ENCODE measurements at regions not wholly inside any gene's neighbourhood (a gene's known extent, or its start where the extent isn't known, plus 50 kb on each side); places are given as distances from the start of the nearest gene placed in this dataset.

DNA sequence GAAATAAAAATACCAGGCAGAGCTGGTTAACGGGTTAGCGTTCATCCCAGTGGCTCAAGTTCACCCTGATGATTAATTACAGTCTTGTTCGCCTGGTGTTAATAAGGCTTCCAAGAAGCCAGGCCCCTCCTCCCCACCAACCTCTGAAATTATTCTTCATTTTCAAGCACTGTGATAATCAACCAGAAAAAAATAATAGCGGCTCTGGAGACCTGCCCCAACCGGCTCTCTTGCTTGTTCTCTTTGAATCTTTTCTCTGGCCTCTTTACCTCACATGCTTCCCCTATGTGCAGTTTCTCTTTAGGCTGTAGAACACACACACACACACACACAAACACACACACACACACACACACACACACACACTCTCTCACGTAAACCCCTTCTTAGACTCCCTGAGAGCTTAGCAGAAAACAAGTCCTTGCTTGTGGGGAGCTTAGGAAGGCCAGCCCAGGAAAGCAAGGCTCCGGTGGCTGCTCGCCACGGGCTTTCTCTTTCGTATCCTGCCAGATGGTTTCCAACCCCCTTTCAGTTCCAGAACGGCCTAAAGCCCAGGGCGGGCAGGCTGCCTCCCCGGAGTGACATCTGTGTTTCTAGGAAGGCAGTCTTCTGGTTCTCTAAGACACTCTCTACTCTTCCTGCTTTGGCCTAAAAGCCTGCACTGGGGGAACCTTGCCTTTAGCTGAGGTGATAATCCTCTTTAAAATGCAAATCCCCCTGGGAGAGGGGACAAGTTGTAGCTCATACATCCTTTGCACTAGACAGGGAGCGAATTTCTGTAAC lies 106.4 kb upstream of the SESN3 start:
- TF ChIP-seq, protein P1, sequence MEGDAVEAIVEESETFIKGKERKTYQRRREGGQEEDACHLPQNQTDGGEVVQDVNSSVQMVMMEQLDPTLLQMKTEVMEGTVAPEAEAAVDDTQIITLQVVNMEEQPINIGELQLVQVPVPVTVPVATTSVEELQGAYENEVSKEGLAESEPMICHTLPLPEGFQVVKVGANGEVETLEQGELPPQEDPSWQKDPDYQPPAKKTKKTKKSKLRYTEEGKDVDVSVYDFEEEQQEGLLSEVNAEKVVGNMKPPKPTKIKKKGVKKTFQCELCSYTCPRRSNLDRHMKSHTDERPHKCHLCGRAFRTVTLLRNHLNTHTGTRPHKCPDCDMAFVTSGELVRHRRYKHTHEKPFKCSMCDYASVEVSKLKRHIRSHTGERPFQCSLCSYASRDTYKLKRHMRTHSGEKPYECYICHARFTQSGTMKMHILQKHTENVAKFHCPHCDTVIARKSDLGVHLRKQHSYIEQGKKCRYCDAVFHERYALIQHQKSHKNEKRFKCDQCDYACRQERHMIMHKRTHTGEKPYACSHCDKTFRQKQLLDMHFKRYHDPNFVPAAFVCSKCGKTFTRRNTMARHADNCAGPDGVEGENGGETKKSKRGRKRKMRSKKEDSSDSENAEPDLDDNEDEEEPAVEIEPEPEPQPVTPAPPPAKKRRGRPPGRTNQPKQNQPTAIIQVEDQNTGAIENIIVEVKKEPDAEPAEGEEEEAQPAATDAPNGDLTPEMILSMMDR (IDR thresholded peaks at IDR 0.05 in 2 of 3, conservative IDR thresholded peaks at IDR 0.05 in 1 of 3; ENCODE audit: borderline replicate concordance in 1 of 3, insufficient read depth in 1 of 3, low read depth in 2 of 3, low read length in 2 of 3), result no peak
- TF ChIP-seq POLR2AphosphoS5 (IDR thresholded peaks at IDR 0.05; ENCODE audit: low read depth, low read length) (no peak), RAD21 (IDR thresholded peaks at IDR 0.05; ENCODE audit: low read depth) (no peak), SIN3A (IDR thresholded peaks at IDR 0.05; ENCODE audit: low read depth) (no peak), POLR2A (IDR thresholded peaks at IDR 0.05; ENCODE audit: borderline replicate concordance, extremely low read depth, insufficient read depth, insufficient read length) (no peak), SP1 (IDR thresholded peaks at IDR 0.05; ENCODE audit: low read depth) (no peak), YY1 (IDR thresholded peaks at IDR 0.05; ENCODE audit: extremely low read depth, insufficient replicate concordance, low read depth, low read length) (no peak), TCF7L2 (IDR thresholded peaks at IDR 0.05; ENCODE audit: borderline replicate concordance, extremely low read depth, insufficient read depth, insufficient read length) (no peak), ZFX (IDR thresholded peaks at IDR 0.05) (no peak), CBX3 (IDR thresholded peaks at IDR 0.05; ENCODE audit: low read depth) (no peak), EZH2 (IDR thresholded peaks at IDR 0.05) (no peak)
- TF ChIP-seq, protein P2, sequence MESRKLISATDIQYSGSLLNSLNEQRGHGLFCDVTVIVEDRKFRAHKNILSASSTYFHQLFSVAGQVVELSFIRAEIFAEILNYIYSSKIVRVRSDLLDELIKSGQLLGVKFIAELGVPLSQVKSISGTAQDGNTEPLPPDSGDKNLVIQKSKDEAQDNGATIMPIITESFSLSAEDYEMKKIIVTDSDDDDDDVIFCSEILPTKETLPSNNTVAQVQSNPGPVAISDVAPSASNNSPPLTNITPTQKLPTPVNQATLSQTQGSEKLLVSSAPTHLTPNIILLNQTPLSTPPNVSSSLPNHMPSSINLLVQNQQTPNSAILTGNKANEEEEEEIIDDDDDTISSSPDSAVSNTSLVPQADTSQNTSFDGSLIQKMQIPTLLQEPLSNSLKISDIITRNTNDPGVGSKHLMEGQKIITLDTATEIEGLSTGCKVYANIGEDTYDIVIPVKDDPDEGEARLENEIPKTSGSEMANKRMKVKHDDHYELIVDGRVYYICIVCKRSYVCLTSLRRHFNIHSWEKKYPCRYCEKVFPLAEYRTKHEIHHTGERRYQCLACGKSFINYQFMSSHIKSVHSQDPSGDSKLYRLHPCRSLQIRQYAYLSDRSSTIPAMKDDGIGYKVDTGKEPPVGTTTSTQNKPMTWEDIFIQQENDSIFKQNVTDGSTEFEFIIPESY (IDR thresholded peaks at IDR 0.05; ENCODE audit: extremely low read depth, insufficient replicate concordance, low read length), result no peak

Measured in HCT116 (cell line).